ENCODE measurements at regions not wholly inside any gene's neighbourhood (a gene's known extent, or its start where the extent isn't known, plus 50 kb on each side); places are given as distances from the start of the nearest gene placed in this dataset.

- Histone ChIP-seq H3K18ac (ENCODE audit: low read length) (no peak overlapping the region), H4K12ac (ENCODE audit: low read depth, low read length) (no peak overlapping the region), H2BK120ac (ENCODE audit: insufficient read depth, low read length, poor library complexity) (no peak overlapping the region), H4K91ac (ENCODE audit: low read depth, low read length) (no peak overlapping the region), H3K4me2 (ENCODE audit: low read length) (no peak overlapping the region), H3K14ac (ENCODE audit: low read length) (no peak overlapping the region), H3K36me3 (ENCODE audit: control insufficient read depth in 1 of 2, insufficient read depth in 2 of 2, low read length in 2 of 2) (no peaks in the 10 kb centered on the region), H3K9ac (ENCODE audit: low read length) (no peak overlapping the region), H4K8ac (ENCODE audit: low read depth, low read length) (no peak overlapping the region), H2BK5ac (ENCODE audit: low read depth, low read length, poor library complexity) (no peak overlapping the region), H3K9me3 (ENCODE audit: insufficient read depth, low read depth, low read length) (no peaks in the 10 kb centered on the region), H3K4me3 (ENCODE audit: low read depth, low read length) (no peak overlapping the region), H3K4ac (ENCODE audit: low read depth, low read length) (no peak overlapping the region), H2AK5ac (ENCODE audit: low read length) (no peak overlapping the region), H3K79me1 (ENCODE audit: low read length) (no peaks in the 10 kb centered on the region), H2AFZ (ENCODE audit: insufficient read depth, low read length, poor library complexity) (no peak overlapping the region), H3K27me3 (ENCODE audit: insufficient read depth, low read length) (no peaks in the 10 kb centered on the region), H3K27ac (ENCODE audit: low read depth, low read length) (no peak overlapping the region), H3K23ac (ENCODE audit: low read length) (no peak overlapping the region), H2BK12ac (ENCODE audit: low read length) (no peak overlapping the region), H3K79me2 (ENCODE audit: control insufficient read depth, insufficient read depth, low read length, poor library complexity) (no peaks in the 10 kb centered on the region), H3K4me1 (ENCODE audit: control insufficient read depth in 1 of 2, insufficient read depth in 2 of 2, low read length in 2 of 2) (no peaks in the 10 kb centered on the region)
- WGBS (ENCODE audit: extremely low coverage, insufficient coverage, insufficient read length), result no CpG with 5 or more reads among the region's 1 CpG
- no peak for DNase-seq
These were observed 154.0 kb upstream of the RADX start for GRCh38 chrX:106457802-106458201.

GRCh38 chrX:106467422-106467821 lies 144.4 kb upstream of the RADX start:
- Histone ChIP-seq H4K12ac (ENCODE audit: low read depth, low read length) (no peak overlapping the region), H3K79me2 (ENCODE audit: control insufficient read depth, insufficient read depth, low read length, poor library complexity) (no peaks in the 10 kb centered on the region), H4K8ac (ENCODE audit: low read depth, low read length) (no peak overlapping the region), H3K9ac (ENCODE audit: low read length) (no peak overlapping the region), H2BK12ac (ENCODE audit: low read length) (no peak overlapping the region), H3K14ac (ENCODE audit: low read length) (no peak overlapping the region), H3K9me3 (ENCODE audit: insufficient read depth, low read depth, low read length) (no peaks in the 10 kb centered on the region), H3K27me3 (ENCODE audit: insufficient read depth, low read length) (no peaks in the 10 kb centered on the region), H2BK5ac (ENCODE audit: low read depth, low read length, poor library complexity) (no peak overlapping the region), H4K91ac (ENCODE audit: low read depth, low read length) (no peak overlapping the region), H3K4ac (ENCODE audit: low read depth, low read length) (no peak overlapping the region), H3K36me3 (ENCODE audit: control insufficient read depth in 1 of 2, insufficient read depth in 2 of 2, low read length in 2 of 2) (no peaks in the 10 kb centered on the region), H3K79me1 (ENCODE audit: low read length) (no peaks in the 10 kb centered on the region), H2BK120ac (ENCODE audit: insufficient read depth, low read length, poor library complexity) (no peak overlapping the region), H3K4me1 (ENCODE audit: control insufficient read depth in 1 of 2, insufficient read depth in 2 of 2, low read length in 2 of 2) (no peaks in the 10 kb centered on the region), H3K4me3 (ENCODE audit: low read depth, low read length) (no peak overlapping the region), H2AK5ac (ENCODE audit: low read length) (no peak overlapping the region), H3K23ac (ENCODE audit: low read length) (no peak overlapping the region), H2AFZ (ENCODE audit: insufficient read depth, low read length, poor library complexity) (no peak overlapping the region), H3K27ac (ENCODE audit: low read depth, low read length) (no peak overlapping the region), H3K4me2 (ENCODE audit: low read length) (no peak overlapping the region), H3K18ac (ENCODE audit: low read length) (no peak overlapping the region)
- no peak for DNase-seq
- WGBS (ENCODE audit: extremely low coverage, insufficient coverage, insufficient read length), result no CpG with 5 or more reads among the region's 15 CpGs

DNA sequence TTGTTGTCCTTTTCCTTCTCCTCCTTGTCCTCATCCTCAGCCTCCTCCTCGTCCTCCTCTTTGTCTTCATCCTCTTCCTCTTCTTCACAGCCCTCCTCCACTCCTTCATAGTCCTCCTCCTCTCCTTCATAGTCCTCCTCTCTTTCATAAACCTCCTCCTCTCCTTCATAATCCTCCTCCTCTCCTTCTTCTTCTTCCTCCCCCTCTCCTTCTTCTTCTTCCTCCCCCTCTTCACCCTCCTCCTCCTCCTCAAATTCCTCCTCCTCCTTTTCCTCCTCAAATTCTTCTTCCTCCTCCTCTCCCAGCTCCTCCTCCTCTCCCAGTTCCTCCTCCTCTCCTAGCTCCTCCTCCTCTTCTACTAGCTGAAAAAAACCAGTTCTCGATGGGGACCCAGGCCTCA lies 143.8 kb upstream of the RADX start:
- Histone ChIP-seq H3K4me2 (ENCODE audit: low read length) (no peak overlapping the region), H2BK120ac (ENCODE audit: insufficient read depth, low read length, poor library complexity) (no peak overlapping the region), H3K27me3 (ENCODE audit: insufficient read depth, low read length) (no peaks in the 10 kb centered on the region), H3K4me3 (ENCODE audit: low read depth, low read length) (no peak overlapping the region), H3K9ac (ENCODE audit: low read length) (no peak overlapping the region), H3K23ac (ENCODE audit: low read length) (no peak overlapping the region), H3K79me1 (ENCODE audit: low read length) (no peaks in the 10 kb centered on the region), H3K36me3 (ENCODE audit: control insufficient read depth in 1 of 2, insufficient read depth in 2 of 2, low read length in 2 of 2) (no peaks in the 10 kb centered on the region), H2BK12ac (ENCODE audit: low read length) (no peak overlapping the region), H4K91ac (ENCODE audit: low read depth, low read length) (no peak overlapping the region), H3K4ac (ENCODE audit: low read depth, low read length) (no peak overlapping the region), H4K8ac (ENCODE audit: low read depth, low read length) (no peak overlapping the region), H3K9me3 (ENCODE audit: insufficient read depth, low read depth, low read length) (no peaks in the 10 kb centered on the region), H3K4me1 (ENCODE audit: control insufficient read depth in 1 of 2, insufficient read depth in 2 of 2, low read length in 2 of 2) (no peaks in the 10 kb centered on the region), H3K27ac (ENCODE audit: low read depth, low read length) (no peak overlapping the region), H2AK5ac (ENCODE audit: low read length) (no peak overlapping the region), H2BK5ac (ENCODE audit: low read depth, low read length, poor library complexity) (no peak overlapping the region), H2AFZ (ENCODE audit: insufficient read depth, low read length, poor library complexity) (no peak overlapping the region), H3K79me2 (ENCODE audit: control insufficient read depth, insufficient read depth, low read length, poor library complexity) (no peaks in the 10 kb centered on the region), H3K14ac (ENCODE audit: low read length) (no peak overlapping the region), H4K12ac (ENCODE audit: low read depth, low read length) (no peak overlapping the region), H3K18ac (ENCODE audit: low read length) (no peak overlapping the region)
- no CpG with 5 or more reads among the region's 2 CpGs for WGBS (ENCODE audit: extremely low coverage, insufficient coverage, insufficient read length)
- DNase-seq, result no peak

DNA sequence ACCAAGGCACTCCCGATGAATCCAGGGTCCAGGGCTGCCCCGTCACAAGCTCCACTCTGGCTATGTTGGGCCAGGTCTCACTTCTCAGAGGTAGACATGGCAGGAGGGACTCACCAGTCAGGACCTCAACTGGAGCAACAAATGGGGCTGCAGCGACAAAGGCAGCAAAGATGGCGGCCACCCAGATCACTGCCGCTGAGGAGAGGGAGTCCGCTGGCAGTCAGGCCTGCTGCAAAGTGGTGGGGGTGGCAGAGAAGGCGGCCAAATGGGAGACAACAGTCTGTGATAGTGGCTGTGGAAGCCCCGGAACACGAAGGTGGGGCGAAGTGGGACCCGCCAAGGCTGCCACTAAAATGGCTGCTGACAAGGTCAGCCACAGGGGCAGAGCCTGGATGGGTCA lies 143.3 kb upstream of the RADX start:
- Histone ChIP-seq H3K9me3 (ENCODE audit: insufficient read depth, low read depth, low read length) (no peaks in the 10 kb centered on the region), H2BK120ac (ENCODE audit: insufficient read depth, low read length, poor library complexity) (no peak overlapping the region), H3K23ac (ENCODE audit: low read length) (no peak overlapping the region), H2BK5ac (ENCODE audit: low read depth, low read length, poor library complexity) (no peak overlapping the region), H4K12ac (ENCODE audit: low read depth, low read length) (no peak overlapping the region), H4K8ac (ENCODE audit: low read depth, low read length) (no peak overlapping the region), H3K4me2 (ENCODE audit: low read length) (no peak overlapping the region), H3K79me1 (ENCODE audit: low read length) (no peaks in the 10 kb centered on the region), H3K4me1 (ENCODE audit: control insufficient read depth in 1 of 2, insufficient read depth in 2 of 2, low read length in 2 of 2) (no peaks in the 10 kb centered on the region), H4K91ac (ENCODE audit: low read depth, low read length) (no peak overlapping the region), H3K4me3 (ENCODE audit: low read depth, low read length) (no peak overlapping the region), H3K27me3 (ENCODE audit: insufficient read depth, low read length) (no peaks in the 10 kb centered on the region), H3K36me3 (ENCODE audit: control insufficient read depth in 1 of 2, insufficient read depth in 2 of 2, low read length in 2 of 2) (no peaks in the 10 kb centered on the region), H2BK12ac (ENCODE audit: low read length) (no peak overlapping the region), H3K4ac (ENCODE audit: low read depth, low read length) (no peak overlapping the region), H3K79me2 (ENCODE audit: control insufficient read depth, insufficient read depth, low read length, poor library complexity) (no peaks in the 10 kb centered on the region), H2AK5ac (ENCODE audit: low read length) (no peak overlapping the region), H3K27ac (ENCODE audit: low read depth, low read length) (no peak overlapping the region), H2AFZ (ENCODE audit: insufficient read depth, low read length, poor library complexity) (no peak overlapping the region), H3K14ac (ENCODE audit: low read length) (no peak overlapping the region), H3K18ac (ENCODE audit: low read length) (no peak overlapping the region), H3K9ac (ENCODE audit: low read length) (no peak overlapping the region)
- no CpG with 5 or more reads among the region's 11 CpGs for WGBS (ENCODE audit: extremely low coverage, insufficient coverage, insufficient read length)
- no peak for DNase-seq
